DMS153 treated with DMSO at 0.1 percent for 48 hours (cell line): ENCODE measurements at regions not wholly inside any gene's neighbourhood (a gene's known extent, or its start where the extent isn't known, plus 50 kb on each side); places are given as distances from the start of the nearest gene placed in this dataset.

Experiments used
- DNase-seq: peaks from one replicate; lab custom pipeline; 2025; ENCODE audit not compliant: unreplicated experiment; lab: John Stamatoyannopoulos, UW

DNA sequence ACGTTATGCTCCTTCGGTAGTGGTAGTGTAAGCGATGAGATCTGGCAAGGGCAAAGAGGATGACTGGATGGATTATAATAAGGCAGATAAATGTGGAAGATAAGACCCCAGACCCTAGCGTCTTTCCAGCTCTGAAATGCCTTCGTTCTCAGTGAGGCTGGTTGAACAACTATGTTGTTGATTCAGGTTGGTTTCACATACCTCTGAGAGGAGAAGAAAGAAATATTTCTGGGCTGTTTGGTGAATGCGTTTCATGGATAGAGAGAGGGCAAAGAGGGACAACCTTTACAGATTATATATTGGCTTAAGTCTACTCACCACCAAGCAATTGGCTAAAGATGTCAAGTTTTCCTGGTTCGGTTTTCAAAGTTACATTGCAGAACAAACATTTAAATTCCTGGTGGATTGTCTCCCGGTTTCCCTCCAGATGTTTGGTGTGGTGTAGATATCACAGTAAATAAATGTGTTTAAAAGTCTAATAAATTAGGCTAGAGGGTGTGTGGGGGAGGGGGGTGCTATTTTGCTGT, 190.1 kb upstream of the GLI2 start:
- no peak for DNase-seq

DNA sequence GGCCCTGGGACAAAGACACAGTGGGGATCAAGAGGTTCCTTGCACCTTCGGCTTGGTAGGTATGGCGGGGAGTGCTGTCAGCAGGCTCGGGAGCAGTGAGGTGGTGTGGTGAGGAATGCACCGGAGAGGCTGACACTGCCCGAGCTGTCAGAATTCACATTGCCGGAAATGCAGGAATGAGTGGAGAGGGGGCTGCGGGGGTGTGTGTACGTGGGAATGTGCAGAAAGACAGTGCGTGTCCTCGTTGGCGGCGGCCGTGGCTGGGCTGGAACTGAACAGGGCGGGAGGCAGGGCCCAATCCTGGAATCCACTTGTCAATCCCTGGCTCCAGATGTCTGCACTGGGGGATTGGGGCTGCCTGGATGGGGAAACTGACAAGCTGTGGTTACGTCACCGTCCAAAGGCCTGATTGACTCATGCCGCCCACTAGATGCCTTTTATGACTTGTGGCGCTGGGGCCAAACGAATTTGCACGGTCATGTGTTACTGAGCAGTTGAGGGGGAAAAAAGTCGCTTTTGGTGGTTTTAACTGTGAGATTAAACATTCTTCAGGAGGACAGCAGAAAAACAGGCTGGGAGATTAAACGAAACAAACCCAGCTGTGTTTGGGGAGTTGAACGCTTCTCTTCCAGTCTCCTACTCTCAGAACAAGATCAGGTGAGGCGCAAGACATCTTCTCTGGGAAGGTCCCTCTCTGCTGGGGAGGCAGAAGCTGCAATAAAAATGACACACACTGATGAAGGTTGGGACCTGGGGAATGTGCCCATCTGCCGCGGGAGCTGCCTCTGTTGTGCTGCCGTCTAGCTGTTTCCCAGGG, 189.4 kb upstream of the GLI2 start:
- DNase-seq: no peak

DNA sequence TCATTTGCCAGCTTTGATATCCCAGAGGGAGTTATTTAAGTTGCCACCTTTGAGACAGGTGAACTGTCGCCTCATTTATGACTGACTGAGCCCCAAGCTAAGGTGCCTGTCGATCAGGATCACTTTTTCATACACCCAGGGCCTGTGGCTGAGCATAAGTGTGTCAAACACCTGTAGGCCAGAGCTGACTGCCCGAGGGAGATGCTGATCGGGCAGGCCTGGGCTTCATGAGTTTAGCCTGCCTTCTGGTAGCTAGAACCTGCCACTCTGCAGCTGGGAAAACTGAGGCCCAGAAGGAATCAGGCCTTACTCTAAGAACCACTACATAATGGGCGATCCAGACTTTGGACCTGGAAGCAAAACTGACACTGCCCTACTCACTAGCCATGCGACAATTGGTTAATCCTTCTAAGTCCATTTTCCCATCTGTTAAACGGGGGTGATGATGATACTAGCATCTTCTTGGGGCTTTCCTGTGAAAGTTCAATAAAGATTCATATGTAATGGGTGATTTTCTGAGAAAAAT, 188.7 kb upstream of the GLI2 start:
- DNase-seq: no peak

DNA sequence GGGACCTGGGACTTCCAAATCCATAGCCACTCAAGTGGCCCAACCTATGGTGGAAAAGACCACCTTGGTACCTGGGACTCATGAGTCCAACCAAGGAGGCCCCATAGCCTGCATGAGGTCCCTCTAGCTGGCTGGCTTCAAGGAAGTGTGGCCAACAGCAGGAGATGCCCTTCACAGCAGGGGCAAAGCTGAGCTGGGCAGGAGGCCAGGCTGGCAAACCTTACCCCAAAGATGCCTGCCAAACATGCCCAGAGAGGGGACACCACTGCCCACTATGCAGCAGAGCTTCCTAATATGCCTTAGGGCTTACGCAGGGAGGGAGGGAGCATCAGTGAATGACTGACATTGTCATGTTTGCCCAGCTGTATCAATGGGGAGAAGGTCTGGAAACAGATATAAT, 188.0 kb upstream of the GLI2 start:
- DNase-seq: no peak

DNA sequence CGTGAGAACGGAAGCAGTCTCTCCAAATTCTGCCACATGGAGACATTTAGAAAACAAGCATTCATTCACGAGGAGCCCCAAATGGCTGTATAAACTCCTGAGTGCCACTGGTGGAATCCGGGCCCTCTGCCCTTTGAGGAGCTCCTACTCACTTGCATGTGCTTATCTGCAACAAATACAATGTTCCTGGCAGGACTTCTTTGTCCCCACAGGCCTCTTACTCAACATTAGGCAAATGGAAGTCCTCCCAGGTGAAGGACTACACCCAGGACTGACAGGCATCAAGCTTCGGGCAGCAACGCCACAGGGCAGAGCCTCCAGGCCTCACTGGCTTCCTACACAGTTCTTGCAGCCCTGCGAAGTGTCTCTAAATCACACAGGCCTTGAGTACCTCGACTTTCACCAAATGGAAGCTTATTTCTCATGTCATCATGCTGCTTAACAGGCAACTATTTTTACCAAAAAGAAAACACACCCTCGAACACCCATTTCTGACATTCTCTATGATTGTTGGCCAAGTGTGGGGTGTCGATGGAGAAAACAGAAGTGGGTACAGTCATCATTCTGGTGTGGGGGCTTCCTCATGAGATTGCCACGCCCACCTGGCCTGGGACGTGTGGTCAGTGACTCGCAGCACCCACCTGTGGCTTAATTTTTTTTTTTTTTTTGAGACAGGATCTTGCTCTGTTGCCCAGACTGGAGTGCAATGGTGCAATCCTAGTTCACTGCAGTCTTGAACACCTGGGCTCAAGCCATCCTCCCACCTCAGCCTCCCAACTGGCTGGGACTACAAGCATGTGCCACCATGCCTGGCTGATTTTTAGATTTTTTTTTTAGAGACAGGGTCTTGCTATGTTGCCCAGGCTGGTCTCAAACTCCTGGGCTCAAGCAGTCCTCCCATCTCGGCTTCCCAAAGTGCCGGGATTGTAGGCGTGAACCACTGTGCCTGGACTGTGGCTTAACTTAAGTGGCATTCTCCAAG, 186.8 kb upstream of the GLI2 start:
- DNase-seq: no peak

DNA sequence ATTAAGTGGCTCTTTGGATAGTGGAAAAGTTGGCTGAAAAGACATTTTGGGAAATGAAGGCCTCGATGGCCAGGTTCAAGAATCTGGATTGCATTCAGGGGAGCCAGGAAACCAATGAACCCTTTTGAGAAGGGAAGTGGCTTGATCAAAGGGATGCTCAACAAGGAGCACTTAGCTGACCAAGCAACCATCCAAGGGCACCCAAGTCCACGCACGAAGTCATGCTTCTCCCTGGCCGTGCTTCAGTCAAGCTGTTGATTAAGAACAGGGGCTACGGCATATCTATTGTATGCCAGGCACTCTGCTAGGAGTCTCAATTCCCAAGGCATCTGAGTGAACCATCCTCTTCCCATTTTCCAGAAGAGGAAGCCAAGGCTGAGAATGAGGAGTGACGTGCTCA, 185.8 kb upstream of the GLI2 start:
- DNase-seq: no peak

DNA sequence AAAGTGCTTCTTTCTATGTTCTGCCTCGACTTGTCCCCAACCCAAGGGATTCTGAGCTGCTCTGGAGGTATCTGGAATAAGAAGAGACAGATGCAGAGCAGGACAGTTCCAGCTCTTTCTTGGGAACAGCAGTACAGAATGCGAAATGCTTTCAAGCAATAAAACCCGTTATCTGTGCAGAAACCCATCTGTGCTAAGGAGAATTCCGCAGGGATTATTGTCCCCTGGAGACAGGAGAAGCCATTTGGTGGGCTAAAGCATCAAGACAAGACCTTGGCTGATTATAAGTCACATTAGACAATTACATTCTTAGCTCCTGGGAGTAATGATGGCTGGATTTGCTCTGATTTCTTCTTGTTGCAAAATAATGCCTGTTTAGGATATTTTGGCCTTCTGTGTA, 185.4 kb upstream of the GLI2 start:
- DNase-seq: no peak

DNA sequence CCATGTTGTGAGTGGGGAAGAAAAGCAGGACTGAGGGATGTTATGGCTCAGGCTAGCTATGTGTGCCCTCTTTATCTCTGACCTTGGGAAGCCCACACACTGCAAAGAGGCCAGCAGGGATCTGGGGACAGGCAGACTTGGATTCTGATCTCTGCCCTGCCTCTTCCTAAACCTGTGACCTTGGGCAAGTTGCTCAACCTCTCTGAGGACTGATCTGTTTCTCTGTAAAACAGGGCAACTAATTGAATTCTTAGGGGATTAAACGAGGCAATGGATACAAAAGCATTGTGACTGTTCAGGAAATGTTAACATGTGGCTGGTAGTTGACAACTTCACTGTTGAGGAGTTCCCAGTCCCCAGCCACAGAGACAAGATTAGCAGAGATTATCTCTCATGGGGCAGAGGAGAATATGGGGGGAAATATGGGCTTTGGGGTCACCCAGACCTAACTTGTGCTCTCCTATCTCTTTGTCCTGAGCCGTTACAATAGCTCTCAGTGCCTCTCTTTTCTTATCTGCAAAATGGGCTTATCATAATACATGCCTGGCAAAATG, 184.7 kb upstream of the GLI2 start:
- no peak for DNase-seq

DNA sequence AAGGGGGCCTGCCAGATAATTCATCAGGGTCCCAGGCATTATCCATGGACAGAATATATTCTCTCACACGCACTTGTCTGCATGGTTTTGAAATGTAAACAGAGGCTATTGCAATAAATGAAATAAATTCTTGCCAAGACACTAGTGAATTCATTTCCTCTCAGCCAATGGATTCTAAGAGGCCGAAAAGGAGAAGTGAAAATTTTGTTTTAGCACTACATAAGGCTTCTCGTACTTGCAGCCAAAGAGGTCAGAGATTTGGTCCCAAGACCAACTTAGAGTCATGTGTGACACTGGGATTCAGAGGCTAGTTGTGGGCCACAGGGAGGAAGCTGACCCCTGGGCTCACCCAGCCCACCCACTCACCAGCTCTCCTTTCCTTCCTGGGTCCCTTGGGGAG, 184.1 kb upstream of the GLI2 start:
- DNase-seq: no peak

DNA sequence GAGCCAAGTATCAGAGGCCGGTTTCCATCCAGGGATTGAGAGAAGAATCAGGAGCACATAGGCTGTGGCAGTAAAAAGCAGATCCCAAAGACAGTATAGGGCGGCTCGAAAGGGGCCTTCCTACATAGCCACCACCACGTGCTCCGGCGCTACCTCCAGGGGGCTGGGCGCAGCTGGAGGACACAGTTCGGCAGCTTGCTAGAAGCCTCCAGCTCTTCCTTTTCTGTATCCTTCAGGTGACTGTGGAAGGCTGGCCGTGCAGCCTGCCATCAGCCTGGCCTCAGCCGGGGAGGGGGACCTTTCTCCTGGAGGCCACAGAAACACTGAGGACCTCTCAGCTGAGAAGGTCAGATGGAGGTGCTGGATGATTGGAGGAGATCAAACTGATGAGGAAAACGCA, 183.6 kb upstream of the GLI2 start:
- DNase-seq: no peak

DNA sequence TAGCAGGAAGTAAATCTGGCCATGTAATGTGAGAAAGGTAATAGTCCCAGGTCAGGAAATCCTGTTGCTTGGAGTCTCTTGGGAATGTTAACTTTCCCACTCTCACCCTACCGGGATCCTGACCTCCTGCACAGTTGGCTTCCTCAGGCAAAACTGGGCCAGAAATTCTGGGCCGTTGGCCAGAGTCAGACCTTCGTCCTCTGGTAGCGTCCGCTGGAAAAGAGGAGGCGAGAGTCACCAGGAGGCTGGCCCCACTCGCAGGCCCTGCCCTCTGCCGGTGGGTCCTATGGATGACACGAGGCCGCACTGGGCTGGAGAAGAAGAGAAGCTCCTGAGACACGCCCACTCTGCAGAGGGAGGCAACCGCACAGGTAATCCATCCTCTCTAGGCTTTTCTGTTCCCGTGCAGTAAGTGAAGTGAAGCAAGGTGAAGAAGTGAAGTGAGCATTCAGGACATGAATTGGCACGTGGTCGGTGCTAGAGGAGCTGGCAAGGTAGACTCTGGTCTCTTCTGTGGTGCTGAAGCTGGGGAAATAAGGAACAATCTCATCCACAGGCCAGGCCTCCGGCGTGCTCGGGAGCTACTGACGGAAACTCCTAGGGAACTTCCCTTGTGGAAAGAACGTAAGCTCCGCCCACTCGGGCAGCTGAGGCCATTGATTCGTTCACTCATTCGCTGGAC, 182.7 kb upstream of the GLI2 start:
- peak; percentile 93 for DNase-seq

DNA sequence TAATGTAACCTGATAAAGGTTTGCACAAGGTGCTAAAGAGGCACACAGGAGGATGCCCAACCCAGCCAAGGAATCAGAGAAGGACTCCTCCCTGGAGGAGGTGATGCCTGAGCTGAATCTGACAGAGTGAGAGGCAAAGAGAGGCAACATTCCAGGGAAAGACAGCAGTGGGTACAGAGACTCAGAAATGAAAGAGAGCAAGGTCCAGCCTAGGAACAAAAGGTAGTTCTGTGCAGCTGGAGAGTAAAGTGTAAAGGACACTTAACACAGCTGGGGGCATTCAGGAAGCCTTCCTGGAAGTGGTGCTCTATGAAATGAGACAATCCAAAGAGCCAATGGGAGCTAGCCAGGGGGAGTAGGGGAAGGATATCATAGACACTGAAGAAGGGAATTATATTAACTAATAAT, 181.0 kb upstream of the GLI2 start:
- no peak for DNase-seq

DNA sequence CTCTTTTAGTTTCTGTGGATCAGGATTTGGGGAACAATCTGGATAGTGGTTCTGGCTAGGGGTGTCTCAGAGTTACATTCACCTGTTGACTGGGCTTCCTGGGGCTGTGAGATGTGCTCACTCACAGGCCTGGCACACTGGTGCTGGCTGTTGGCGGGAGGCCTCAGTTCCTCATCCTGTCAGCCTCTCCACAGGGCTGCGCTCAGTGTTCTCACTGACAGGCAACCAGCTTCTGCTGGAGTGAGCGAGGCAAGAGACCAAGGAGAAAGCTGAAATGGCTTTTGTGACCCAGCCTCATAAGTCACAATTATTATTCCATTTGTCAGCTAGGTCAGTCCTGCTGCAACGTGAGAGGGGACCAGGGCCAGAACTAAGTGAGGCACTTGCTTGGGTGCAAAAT, 180.6 kb upstream of the GLI2 start:
- no peak for DNase-seq

DNA sequence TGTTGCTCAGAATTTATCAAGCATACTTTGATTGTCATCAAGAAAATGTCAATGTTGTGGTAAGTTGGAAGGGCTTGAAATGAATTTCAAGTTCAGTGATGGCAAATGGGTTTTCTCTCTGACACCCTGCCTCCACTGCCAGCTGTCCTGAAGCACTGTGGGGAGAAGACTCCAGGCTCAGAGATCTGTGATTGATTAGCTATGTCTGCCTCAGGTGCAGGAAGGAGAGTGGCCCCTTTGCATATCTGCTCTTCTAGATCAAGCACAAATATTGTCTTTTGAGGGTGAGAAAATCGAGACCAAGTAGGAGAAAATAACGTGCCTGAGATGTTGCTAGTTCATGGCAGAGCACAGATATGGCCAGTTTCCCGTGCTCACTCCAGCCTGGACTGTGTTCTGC, 178.8 kb upstream of the GLI2 start:
- no peak for DNase-seq

DNA sequence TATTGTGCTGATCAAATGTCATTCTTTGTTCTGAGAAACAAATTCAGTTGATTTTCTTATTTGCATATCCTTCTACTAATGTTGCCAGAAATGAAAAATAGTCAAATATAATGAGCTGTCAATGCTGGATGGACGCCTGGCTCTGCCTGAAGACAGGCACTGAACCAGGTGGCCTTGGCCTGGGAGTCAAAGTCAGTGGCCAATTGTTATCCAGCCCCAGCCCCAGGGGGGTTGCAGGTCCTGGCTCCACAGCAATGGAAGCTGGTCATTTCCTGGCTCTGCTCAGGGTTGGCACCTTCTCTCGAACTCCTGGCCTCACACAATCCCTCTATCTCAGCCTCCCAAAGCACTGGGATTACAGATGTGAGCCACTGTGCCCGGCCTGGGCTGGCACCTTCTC, 176.8 kb upstream of the GLI2 start:
- DNase-seq: no peak

DNA sequence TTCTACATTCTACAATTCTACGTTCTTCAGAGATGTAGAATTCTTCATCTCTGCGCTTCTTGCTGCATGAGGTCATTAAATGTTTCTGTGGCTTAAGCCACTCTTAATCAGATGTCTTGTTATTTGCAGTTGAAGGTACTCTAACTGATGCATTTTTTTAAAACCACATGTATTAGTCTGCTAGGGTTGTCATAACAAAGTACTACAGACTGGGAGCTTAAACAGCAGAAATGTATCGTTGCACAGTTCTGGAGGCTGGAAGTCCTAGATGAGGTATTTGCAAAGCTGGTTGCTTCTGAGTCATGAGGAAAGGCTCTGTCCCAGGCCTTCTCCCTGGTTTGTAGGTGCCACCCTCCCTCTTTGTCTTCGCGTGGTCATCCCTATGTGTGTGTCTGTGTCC, 176.3 kb upstream of the GLI2 start:
- no peak for DNase-seq

DNA sequence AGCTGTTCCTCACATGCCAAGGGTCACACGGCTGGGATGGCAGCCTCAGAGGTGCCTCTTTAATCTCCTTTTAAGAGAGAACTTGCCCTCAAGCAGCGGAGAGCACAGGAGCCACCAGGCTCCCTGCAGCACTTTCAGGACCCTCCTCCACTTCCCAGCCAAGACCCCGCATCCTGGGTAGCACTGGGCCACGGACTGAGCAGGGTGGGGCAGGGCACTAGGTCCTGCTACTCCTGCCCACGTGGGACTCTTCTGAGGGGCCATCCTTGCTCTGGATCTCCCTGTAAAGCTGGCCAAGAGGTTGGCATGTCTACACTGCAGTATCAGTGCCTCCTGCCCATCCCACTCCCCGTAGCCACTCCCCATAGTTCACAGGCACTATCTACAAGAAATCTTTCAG, 175.3 kb upstream of the GLI2 start:
- DNase-seq: no peak

DNA sequence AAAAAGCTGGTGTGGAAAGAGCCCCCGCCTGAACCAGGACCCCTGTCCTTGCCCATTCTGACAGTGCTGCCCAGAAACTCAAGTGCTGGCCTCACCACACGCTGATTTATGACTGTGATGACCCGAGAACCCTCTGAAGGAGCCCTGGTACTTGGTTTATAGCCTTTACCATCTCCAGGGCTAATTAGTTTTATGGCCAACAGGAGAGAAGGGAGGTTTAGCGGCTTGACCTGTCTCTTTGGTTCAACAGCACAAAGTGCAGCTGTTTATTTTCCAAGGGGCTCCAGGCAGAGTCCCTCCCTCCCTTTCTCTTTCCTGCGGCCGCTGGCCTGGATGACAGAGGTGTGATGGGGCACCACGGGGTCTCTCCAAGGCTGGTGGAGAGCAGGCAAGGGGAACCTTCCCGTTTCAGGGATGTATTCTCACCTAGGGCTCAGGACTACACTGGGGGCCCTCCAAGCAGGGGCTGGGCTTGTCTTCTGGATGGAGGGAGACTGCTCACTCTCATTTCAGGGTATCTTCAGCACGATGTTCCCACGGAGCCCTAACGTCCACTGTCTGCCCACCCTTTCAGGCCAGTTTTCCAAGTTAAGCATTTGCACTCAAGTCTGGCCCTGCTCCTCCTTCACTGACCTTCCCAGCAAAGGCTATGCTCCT, 174.2 kb upstream of the GLI2 start:
- DNase-seq: no peak

DNA sequence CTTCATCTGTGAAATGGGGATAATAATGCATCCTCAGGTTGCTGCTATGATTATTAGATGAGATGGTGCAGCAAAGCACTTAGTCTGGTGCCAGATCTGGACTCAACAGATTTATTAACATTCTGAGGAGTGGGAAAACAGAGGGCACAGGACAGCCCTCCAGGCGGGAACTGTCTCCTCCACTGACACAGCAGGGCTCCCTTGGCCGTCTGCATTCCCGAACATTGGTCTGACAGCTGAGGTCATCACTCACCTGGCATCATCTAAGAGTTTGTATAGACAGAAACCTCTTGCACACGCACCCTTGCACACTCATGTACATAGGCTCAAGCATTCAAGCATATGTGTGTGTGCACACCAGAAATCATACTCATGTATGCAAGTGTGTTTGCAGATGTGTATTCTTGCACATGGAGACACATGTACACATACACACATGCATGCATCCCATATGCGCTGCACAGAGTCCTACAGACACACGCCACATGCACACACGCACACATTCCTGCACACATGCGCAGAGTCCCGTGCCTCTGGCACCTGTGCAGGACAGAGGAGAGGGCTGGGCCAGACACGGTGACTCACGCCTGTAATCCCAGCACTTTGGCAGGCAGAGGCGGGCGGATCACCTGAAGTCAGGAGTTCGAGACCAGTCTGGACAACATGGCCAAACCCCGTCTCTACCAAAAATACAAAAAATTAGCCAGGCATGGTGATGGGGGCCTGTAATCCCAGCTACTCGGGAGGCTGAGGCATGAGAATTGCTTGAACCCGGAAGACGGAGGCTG, 173.3 kb upstream of the GLI2 start:
- no peak for DNase-seq

DNA sequence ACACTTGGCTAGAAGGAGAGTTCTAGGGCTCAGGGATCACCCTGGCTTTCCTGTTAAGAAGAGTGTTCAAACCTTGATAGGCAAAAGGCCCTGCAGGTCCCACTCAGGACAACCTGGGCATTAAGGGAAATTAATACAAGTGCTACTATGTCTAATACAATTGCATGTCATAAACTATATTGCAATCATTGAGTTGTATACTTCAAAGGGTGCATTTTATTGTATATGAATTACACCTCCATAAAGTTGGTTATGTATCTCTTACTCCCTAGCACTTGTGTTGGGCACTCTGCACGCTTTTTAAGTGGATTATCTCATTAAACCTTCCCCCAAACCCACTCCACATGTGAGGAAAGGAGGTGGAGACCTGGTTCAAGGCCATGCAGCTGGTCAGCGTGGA, 172.1 kb upstream of the GLI2 start:
- DNase-seq: no peak
